Ureter (tissue), 1 donor: ENCODE measurements at regions not wholly inside any gene's neighbourhood (a gene's known extent, or its start where the extent isn't known, plus 50 kb on each side); places are given as distances from the start of the nearest gene placed in this dataset.

Experiments
- DNase-seq: peaks from one replicate; pipeline ENCODE4 v3.0.0-alpha.2; 2020; ENCODE audit warnings: low spot score
- donor health status: DM: yes; HTN: yes; CAD: no.

DNA sequence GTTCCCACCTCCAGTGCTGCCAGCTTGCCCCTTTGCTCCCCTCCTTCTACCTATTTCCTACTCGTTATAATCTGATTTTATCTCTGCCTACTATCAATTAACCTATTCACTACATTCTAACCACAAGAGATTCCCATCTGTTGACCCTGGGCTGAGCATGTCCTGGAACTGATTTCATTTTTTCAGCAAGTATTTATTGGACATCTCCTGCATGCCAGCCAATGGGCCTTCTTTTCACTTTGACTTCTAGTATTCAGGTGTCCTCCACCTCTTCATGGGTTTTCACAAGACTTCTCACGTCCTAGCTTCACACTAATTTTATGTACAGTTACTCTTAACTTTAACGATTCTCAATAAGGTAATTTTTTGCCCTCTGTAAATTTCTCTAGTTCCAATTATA is 282.7 kb upstream of the KLHL1 start:
- DNase-seq, result no peak

DNA sequence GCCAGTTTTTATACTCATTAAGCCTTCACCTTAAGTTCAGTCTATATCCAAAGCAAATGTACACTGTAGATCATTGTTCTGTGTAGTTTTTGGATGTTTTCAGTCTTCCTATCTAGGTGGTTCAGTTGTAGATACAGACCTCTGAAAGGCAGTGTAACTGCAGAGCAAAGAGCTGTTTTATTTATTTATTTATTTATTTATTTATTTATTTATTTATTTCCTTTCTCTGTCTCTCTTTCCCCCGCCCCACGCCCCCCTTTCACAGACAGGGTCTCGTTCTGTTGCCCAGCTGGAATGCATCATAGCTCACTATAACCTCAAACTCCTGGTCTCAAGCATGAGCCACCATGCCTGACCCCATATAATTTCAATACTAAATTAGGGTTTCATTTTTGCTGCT is 281.8 kb upstream of the KLHL1 start:
- no peak for DNase-seq

- no peak for DNase-seq
These were observed 280.7 kb upstream of the KLHL1 start for GRCh38 chr13:70388935-70389334.

DNA sequence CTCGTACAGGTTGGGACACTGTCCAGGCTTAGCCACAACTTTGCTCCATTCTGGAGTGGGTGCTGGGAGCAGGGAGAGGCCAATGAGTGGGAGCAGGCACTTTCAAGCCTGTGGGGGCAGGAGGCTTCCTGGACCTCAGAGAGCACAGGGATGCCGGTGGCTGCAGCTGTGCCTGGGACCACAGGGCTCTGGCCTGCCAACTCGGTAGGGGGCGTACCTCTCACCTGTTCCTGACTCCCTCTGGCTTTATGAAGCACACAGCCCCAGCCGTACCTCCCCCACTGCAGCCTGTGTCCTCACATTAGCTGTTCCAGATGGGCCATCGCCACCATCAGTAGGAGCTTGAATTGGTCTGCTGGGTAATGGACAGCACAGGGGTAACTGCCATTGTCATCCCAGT is 278.7 kb upstream of the KLHL1 start:
- DNase-seq, result no peak

DNA sequence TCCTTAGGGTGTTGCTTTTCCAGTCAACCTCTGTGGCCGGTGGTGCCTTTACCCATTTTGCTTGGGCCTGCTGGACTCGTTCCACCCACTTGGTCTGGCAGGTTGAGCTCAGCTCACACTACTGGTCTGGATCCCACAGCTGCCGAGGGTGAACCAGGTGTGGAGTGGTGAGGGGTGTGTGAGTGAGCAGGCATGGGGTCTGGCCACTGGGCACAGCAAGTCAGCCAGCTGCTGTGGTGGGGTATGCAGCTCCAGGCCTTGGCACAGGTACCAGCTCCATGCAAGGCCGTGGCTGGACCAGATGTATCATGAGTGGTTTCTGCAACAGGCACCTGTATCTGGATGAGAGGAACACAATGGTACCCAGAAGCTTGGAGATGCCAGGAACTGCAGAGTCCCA is 277.6 kb upstream of the KLHL1 start:
- DNase-seq, result no peak

DNA sequence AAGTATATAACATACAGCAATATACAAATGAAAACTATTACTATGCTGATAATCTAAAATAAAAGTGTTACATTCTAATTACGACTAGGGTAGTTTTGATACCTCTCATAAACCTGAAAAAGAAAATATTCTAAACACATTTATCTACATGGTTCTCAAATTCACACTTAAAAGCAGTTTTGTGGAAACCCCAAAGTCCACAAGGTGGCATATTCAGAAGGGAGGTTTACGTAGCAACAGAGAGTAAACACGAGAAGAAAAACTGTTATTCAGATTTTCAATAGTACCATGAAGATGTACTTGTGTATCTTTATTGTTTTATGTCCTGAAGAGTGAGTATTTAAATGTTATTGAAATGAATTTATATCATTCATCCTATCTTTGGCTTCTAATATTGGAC is 275.9 kb upstream of the KLHL1 start:
- DNase-seq, result no peak

DNA sequence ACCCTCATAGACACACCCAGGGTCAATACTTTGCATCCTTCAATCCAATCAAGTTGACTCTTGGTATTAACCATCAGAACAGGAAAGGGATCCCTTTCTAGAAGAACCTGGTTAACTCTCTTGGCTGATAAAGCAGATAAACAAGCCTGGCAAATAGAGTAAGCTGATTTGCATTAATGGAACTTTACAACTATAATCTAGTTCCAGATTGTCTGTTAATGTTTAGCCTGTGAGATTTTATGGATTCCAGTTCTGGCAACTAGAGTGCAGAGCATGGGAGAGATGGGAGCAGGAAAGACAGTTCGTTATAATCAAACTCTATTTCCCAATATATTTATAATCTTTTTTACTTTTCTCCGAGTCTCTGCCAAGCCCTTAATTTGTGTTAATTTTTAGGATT is 272.6 kb upstream of the KLHL1 start:
- DNase-seq, result no peak

DNA sequence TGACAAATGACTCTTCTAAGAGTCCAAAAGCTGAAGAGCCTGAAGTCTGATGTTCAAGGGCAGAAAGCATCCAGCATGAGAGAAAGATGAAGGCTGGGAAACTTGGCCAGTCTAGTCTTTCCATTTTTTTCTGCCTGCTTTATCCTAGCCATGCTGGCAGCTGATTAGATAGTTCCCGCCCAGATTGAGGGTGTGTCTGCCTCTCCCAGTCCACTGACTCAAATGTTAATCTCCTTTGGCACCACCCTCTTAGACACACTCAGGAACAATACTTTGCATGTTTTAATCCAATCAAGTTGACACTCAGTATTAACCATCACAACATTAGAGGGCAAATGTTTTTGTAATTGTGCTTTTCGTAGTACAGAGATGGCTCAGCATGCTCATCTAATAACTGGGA is 267.5 kb upstream of the KLHL1 start:
- no peak for DNase-seq

DNA sequence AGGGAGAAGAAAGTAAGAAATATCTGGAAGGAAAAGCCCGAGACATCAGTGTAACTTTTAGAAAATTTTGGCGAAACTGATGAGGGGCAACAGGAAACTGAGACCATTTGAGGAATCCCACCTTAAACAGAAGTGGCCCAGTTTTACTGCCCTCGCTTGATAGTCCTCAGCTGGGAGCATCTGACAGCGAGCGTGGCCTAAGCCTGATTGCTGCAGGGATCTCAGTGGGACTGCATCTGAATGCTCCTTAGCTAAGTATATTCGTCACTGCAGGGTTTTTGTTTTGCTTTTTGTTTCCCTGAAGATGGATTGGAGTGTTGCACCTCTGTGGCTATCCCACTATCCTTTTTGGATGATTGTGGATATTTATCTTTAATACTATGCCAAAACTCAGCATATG is 262.7 kb upstream of the KLHL1 start:
- DNase-seq, result no peak

DNA sequence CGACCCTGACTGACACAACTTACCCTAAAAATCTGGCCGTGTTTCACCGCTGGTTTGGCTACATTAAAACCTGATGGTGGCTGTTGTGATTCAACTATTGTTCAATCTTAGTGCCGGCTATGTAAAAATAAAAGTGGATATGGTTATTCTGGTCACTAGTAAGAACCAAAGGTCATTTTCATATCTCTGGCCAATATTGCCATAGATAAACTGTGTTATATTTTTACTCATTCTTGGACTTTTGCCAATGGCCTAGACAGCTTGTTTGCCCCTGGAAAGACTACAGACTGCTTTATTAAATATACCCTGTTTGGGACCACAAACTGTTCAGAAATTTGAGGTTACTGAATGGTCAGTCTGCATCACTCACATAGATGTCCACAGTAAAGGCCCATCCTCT is 258.5 kb upstream of the KLHL1 start:
- no peak for DNase-seq

DNA sequence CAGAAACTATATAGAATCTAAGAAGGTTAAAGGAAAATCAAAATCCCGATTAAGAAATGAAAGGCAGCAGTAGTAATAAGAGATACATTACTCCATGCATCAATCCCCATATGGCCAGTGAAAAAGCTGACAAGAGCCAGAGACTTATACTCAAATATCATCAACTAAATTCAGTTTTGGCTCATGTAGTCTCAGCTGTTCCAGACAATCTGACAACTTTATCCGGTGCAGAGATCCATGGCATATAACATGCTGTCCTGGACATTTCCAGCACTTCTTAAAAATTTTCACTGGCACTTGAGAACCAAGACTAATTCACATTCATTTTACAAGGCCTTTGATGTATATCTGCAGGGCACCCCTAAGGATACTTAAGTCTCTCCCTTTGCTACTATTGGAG is 255.7 kb upstream of the KLHL1 start:
- DNase-seq, result no peak

- DNase-seq, result no peak
These were observed 254.7 kb upstream of the KLHL1 start for GRCh38 chr13:70362820-70363570.

- DNase-seq, result no peak
These were observed 248.8 kb upstream of the KLHL1 start for GRCh38 chr13:70357031-70357430.

- no peak for DNase-seq
These were observed 244.8 kb upstream of the KLHL1 start for GRCh38 chr13:70353096-70353495.

GRCh38 chr13:70347947-70348620 is 239.8 kb upstream of the KLHL1 start:
- no peak for DNase-seq

GRCh38 chr13:70339738-70340137 is 231.5 kb upstream of the KLHL1 start:
- DNase-seq, result no peak

DNA sequence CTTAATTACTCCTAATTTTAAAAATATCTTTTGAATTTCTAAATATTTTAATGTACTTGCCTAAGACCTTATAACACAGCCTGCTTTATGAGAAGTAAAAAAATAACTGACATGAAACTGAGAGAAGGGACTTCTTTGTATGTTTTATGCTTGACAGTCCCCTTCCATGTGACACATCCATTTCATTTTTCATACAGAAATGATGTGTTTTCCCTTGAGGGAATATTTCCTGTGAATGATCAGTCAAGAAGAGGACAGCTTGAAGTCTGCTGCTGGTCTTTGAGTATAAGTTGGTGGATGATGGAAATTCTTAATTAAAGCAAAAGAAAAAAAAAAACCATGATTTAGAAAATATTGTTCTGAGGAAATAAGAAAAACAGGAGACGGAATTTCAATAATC is 230.4 kb upstream of the KLHL1 start:
- no peak for DNase-seq

GRCh38 chr13:70336866-70337265 is 228.6 kb upstream of the KLHL1 start:
- no peak for DNase-seq

DNA sequence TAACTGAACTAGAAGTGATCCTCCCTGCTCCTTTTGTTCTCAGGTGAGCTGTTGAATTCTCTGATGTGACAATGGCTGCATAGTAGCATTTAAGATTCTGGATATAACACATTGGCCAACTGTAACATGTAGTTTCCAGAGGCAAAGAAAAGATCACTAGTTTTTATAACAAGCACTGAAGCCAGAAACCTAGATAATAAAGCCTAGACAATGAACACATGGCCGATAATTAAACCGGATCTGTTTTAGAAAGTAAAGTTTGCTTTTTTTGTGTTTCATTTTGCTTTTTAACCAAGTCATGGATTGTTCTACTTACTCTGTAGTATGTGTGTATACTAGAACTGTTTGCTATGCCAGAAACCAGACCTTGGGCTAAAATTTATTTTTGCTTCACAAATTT is 225.5 kb upstream of the KLHL1 start:
- no peak for DNase-seq

DNA sequence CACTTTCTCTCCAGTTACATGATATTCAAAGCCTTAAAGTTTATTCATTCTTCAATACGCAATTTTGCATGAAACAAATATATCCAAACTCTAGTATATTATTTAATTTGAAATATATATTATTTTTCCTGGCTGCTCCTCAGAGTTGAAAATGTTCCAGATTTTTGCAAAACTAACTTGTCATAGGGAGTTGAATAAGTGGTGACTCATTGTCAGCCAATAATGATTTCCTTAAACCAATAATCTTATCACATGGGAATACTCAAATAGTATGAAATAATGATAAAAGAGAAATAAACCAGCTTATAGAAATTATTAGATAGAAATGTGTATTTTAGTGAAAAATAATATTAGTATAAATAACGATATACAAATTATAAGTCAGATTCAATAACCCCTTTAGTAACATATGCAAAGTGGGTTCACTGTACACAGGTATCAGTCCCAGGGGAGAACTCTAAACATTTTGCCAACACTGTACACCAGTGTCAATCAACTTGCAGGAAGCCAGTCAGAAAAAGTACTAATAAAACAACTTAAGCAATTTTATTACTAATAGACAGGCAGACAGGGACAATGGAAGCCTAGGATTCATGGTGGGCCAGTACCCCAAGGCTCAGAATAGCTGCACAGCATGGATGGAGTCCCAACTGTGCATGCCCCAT is 222.6 kb upstream of the KLHL1 start:
- DNase-seq, result no peak

- no peak for DNase-seq
These were observed 216.3 kb upstream of the KLHL1 start for GRCh38 chr13:70324519-70324918.

GRCh38 chr13:70311191-70311590 is 202.9 kb upstream of the KLHL1 start:
- DNase-seq, result no peak

DNA sequence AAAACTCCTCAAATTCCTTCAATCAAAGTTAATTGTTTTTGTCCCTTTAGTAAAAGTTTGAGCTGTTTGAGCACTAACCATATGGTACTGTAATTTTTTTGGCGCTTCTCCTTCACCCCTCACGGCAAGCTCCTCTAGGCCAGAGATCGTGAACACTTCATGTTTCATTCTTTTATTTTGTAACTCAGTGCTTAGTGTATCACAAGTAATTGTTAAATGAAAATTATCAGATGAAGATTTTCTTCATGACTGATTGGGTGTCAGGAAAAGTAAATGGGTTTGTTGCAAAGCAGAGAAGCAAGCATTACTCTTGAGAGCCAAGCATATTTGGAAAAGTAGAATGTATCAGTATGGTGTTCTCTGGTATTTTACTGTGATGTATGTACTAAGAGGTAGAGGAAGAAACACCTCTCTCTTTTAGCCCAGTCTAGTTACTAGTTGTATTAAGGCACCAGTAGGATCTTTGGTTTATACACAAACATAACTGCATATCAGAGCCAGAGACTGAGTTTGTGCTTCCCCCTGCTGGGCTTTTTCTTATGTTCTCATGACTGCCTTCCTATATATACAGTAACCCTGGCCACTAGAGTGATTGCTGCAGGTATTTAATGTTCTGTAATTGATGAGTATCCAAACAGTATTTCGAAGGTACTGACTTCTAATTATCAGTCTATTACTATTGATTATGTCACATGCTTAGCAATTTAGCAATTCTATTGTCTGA is 202.3 kb upstream of the KLHL1 start:
- no peak for DNase-seq
